GM18861 (cell line): ENCODE measurements at regions not wholly inside any gene's neighbourhood (a gene's known extent, or its start where the extent isn't known, plus 50 kb on each side); places are given as distances from the start of the nearest gene placed in this dataset.

Experiments used
- ATAC-seq: cut with Tn5 transposase; IDR thresholded peaks from one replicate; pipeline ENCODE4 v1.9.1; 2021; ENCODE audit not compliant: unreplicated experiment

- ATAC-seq, result no peak
These were observed 218.0 kb downstream of the TMEM38B start for GRCh38 chr9:105912157-105912862.

GRCh38 chr9:105912863-105913516, 218.6 kb downstream of the TMEM38B start:
- no peak for ATAC-seq

- ATAC-seq, result no peak
These were observed 226.9 kb downstream of the TMEM38B start for GRCh38 chr9:105921057-105921726.

- no peak for ATAC-seq
These were observed 234.1 kb downstream of the TMEM38B start for GRCh38 chr9:105928416-105928815.

GRCh38 chr9:105930011-105930627, 235.8 kb downstream of the TMEM38B start:
- ATAC-seq, result no peak

GRCh38 chr9:105932276-105932675, 237.9 kb downstream of the TMEM38B start:
- no peak for ATAC-seq

- no peak for ATAC-seq
These were observed 256.1 kb downstream of the TMEM38B start for GRCh38 chr9:105950448-105950847.

GRCh38 chr9:105950894-105951293, 256.6 kb downstream of the TMEM38B start:
- ATAC-seq, result no peak

GRCh38 chr9:105954517-105954916, 260.2 kb downstream of the TMEM38B start:
- no peak for ATAC-seq

GRCh38 chr9:105957830-105958229, 263.5 kb downstream of the TMEM38B start:
- ATAC-seq, result no peak

- no peak for ATAC-seq
These were observed 264.2 kb downstream of the TMEM38B start for GRCh38 chr9:105958587-105958986.

GRCh38 chr9:105959531-105959930, 265.2 kb downstream of the TMEM38B start:
- no peak for ATAC-seq

GRCh38 chr9:105963343-105964099, 269.2 kb downstream of the TMEM38B start:
- no peak for ATAC-seq

GRCh38 chr9:105964156-105964555, 269.8 kb downstream of the TMEM38B start:
- ATAC-seq, result no peak

GRCh38 chr9:105966834-105967233, 272.5 kb downstream of the TMEM38B start:
- no peak for ATAC-seq

- ATAC-seq, result no peak
These were observed 272.9 kb downstream of the TMEM38B start for GRCh38 chr9:105967248-105967647.

- ATAC-seq, result no peak
These were observed 273.5 kb downstream of the TMEM38B start for GRCh38 chr9:105967797-105968196.

GRCh38 chr9:105968811-105969466, 274.6 kb downstream of the TMEM38B start:
- no peak for ATAC-seq

- ATAC-seq, result no peak
These were observed 275.3 kb downstream of the TMEM38B start for GRCh38 chr9:105969636-105970035.

GRCh38 chr9:105971986-105972385, 277.6 kb downstream of the TMEM38B start:
- no peak for ATAC-seq
